Loucy (cell line): ENCODE measurements at regions not wholly inside any gene's neighbourhood (a gene's known extent, or its start where the extent isn't known, plus 50 kb on each side); places are given as distances from the start of the nearest gene placed in this dataset.

Source experiments
- H2AFZ ChIP-seq: fragments of 200-600 bp; sonication (generic); 2 replicates; pipeline ENCODE4 v1.6.0; 2016; ENCODE audit warnings: antibody characterized with exemption, mild to moderate bottlenecking, low read length, moderate library complexity
- H3F3A ChIP-seq: fragments of 200-600 bp; 2 replicates; pipeline ENCODE4 v1.6.0; 2016; ENCODE audit warnings: antibody characterized with exemption, low read depth, mild to moderate bottlenecking
- H3K27me3 ChIP-seq: fragments of 200-600 bp; sonication (generic); 2 replicates; pipeline ENCODE4 v1.6.1; 2014; ENCODE audit warnings: low read length, mild to moderate bottlenecking; ENCODE audit not compliant: insufficient read depth, poor library complexity, severe bottlenecking
- H3K36me3 ChIP-seq: fragments of 200-600 bp; sonication (generic); 2 replicates; pipeline ENCODE4 v1.6.1; 2016; ENCODE audit warnings: low read length; ENCODE audit not compliant: insufficient read depth
- H3K4me1 ChIP-seq: fragments of 200-600 bp; sonication (generic); 2 replicates; pipeline ENCODE4 v1.5.1; 2014; ENCODE audit warnings: low read length, mild to moderate bottlenecking; ENCODE audit not compliant: insufficient read depth, poor library complexity, severe bottlenecking
- H3K4me2 ChIP-seq: fragments of 200-600 bp; sonication (generic); 2 replicates; pipeline ENCODE4 v1.6.0; 2014; ENCODE audit warnings: antibody characterized with exemption, low read length, low read depth, mild to moderate bottlenecking; ENCODE audit not compliant: poor library complexity, severe bottlenecking
- H3K4me3 ChIP-seq: fragments of 200-600 bp; sonication (generic); 2 replicates; pipeline ENCODE4 v1.5.1; 2014; ENCODE audit warnings: low read length, mild to moderate bottlenecking, mixed read lengths; ENCODE audit not compliant: poor library complexity, severe bottlenecking
- H3K79me2 ChIP-seq: fragments of 200-600 bp; sonication (generic); 2 replicates; pipeline ENCODE4 v1.6.1; 2014; ENCODE audit warnings: low read length; ENCODE audit not compliant: insufficient read depth
- H3K9ac ChIP-seq: fragments of 200-600 bp; sonication (generic); 2 replicates; pipeline ENCODE4 v1.6.0; 2014; ENCODE audit warnings: mild to moderate bottlenecking, low read depth, low read length, moderate library complexity; ENCODE audit not compliant: poor library complexity, severe bottlenecking
- H3K9me2 ChIP-seq: fragments of 200-600 bp; sonication (generic); replicated peaks from 2 replicates; pipeline ENCODE4 v1.6.1; 2016; ENCODE audit warnings: low read depth, low read length, mixed read lengths
- H3K9me3 ChIP-seq: fragments of 200-600 bp; sonication (generic); 2 replicates; pipeline ENCODE4 v1.6.1; 2014; ENCODE audit warnings: mild to moderate bottlenecking, antibody characterized with exemption, low read length, low read depth; ENCODE audit not compliant: insufficient read depth
- H4K20me1 ChIP-seq: fragments of 200-600 bp; sonication (generic); 2 replicates; pipeline ENCODE4 v1.6.0; 2014; ENCODE audit warnings: antibody characterized with exemption, low read length, mild to moderate bottlenecking; ENCODE audit not compliant: insufficient read depth, poor library complexity, severe bottlenecking
- EZH2phosphoT487 ChIP-seq: fragments of 200-600 bp; IDR thresholded peaks from 2 replicates; pipeline ENCODE4 v1.6.1; 2018; ENCODE audit warnings: antibody characterized with exemption, mild to moderate bottlenecking, moderate library complexity, borderline replicate concordance
- TF ChIP-seq, protein P1 (sequence below): fragments of 200-600 bp; sonication (generic); conservative IDR thresholded peaks from 2 replicates; pipeline ENCODE4 v1.5.1; 2014; ENCODE audit warnings: mild to moderate bottlenecking, antibody characterized with exemption, low read length

DNA sequence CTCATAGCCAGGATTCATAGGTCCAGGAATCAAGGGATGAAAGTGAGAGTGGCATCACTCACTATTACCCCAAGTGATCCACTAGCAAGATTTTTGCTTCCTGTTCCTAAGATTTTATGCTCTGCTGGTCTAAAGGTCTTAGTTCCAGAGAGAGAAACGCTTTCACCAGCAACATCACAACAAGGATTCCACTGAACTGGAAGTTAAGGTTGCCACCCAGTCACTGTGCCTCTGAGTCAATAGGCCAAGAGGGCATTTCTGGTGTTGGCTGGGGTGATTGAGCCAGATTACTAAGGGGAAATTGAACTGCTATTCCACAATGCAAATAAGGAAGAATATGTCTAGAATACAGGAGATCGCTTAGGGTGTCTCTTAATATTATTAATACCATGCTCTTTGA is 142.5 kb upstream of the ARID2 start:
- Histone ChIP-seq H3K4me3 (no peak overlapping the region), H3K9me3 (no peaks in the 10 kb centered on the region), H4K20me1 (no peaks in the 10 kb centered on the region), H2AFZ (no peak overlapping the region), H3K79me2 (no peaks in the 10 kb centered on the region), H3K36me3 (no peaks in the 10 kb centered on the region), H3F3A (no peaks in the 10 kb centered on the region), H3K4me2 (no peak overlapping the region), H3K27me3 (no peaks in the 10 kb centered on the region), H3K9me2 (no peaks in the 10 kb centered on the region), H3K4me1 (no peaks in the 10 kb centered on the region), H3K9ac (no peak overlapping the region)
- no peak for TF ChIP-seq EZH2phosphoT487
- TF ChIP-seq, protein P1, sequence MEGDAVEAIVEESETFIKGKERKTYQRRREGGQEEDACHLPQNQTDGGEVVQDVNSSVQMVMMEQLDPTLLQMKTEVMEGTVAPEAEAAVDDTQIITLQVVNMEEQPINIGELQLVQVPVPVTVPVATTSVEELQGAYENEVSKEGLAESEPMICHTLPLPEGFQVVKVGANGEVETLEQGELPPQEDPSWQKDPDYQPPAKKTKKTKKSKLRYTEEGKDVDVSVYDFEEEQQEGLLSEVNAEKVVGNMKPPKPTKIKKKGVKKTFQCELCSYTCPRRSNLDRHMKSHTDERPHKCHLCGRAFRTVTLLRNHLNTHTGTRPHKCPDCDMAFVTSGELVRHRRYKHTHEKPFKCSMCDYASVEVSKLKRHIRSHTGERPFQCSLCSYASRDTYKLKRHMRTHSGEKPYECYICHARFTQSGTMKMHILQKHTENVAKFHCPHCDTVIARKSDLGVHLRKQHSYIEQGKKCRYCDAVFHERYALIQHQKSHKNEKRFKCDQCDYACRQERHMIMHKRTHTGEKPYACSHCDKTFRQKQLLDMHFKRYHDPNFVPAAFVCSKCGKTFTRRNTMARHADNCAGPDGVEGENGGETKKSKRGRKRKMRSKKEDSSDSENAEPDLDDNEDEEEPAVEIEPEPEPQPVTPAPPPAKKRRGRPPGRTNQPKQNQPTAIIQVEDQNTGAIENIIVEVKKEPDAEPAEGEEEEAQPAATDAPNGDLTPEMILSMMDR = no peak

DNA sequence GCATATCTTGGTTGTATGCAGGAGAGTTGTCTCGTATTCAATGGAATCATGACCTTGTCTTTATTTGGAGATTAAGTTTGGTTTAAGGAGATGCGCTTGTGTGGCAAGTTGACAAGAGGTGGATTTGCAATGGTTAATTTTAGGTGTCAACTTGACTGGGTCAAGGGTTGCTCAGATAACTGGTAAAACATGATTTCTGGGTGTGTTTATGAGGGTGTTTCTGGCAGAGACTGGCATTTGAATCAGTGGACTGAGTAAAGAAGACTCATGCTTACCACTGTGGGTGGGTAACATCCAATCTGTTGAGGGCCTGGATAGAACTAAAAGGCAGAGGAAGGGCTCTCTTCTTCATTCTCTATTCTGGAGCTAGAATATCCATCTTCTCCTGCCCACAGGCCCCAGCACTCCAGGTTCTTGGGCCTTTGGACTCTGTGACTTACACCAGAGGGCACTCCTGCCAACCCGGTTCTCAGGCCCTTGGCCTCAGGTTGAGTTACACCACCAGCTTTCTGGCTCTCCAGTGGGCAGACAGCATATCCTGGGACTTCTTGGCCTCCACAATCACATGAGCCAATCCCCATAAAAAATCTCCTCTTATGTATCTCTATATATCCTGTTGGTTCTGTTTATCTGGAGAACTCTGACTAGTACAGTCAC is 141.5 kb upstream of the ARID2 start:
- H3F3A ChIP-seq = no peaks in the 10 kb centered on the region
- no peaks in the 10 kb centered on the region for H3K4me1 ChIP-seq
- H3K4me3 ChIP-seq = no peak overlapping the region
- H3K79me2 ChIP-seq = no peaks in the 10 kb centered on the region
- H3K9me3 ChIP-seq = no peaks in the 10 kb centered on the region
- no peak overlapping the region for H3K9ac ChIP-seq
- no peak overlapping the region for H2AFZ ChIP-seq
- H3K9me2 ChIP-seq = no peaks in the 10 kb centered on the region
- no peak overlapping the region for H3K4me2 ChIP-seq
- no peaks in the 10 kb centered on the region for H4K20me1 ChIP-seq
- no peaks in the 10 kb centered on the region for H3K36me3 ChIP-seq
- no peaks in the 10 kb centered on the region for H3K27me3 ChIP-seq
- TF ChIP-seq, protein P1 = no peak
- TF ChIP-seq EZH2phosphoT487 = no peak

DNA sequence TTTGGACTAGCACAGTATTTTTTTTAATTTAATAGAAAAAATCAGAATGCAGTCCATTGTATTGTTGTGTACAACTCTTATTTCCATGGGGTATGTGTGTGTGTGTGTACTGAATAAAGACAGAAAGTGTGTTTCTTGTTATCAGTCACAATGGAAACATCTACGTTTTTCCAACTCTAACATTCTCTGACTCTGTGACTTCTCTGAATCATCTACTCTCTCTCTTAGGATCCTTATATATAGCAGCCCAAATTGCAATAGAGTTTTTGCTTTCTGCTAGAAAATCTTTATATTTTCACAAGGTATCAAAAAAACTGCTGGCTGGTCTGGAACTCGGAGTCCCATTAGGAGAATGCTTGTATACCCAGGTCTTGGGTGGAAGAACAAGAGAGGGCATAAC is 138.9 kb upstream of the ARID2 start:
- Histone ChIP-seq H2AFZ (no peak overlapping the region), H4K20me1 (no peaks in the 10 kb centered on the region), H3K79me2 (no peaks in the 10 kb centered on the region), H3K4me2 (no peak overlapping the region), H3K36me3 (no peaks in the 10 kb centered on the region), H3K9me3 (no peaks in the 10 kb centered on the region), H3K9me2 (no peaks in the 10 kb centered on the region), H3F3A (no peaks in the 10 kb centered on the region), H3K9ac (no peak overlapping the region), H3K4me3 (no peak overlapping the region), H3K4me1 (no peaks in the 10 kb centered on the region), H3K27me3 (no peaks in the 10 kb centered on the region)
- TF ChIP-seq, protein P1 = no peak
- no peak for TF ChIP-seq EZH2phosphoT487
